ENCODE measurements at regions not wholly inside any gene's neighbourhood (a gene's known extent, or its start where the extent isn't known, plus 50 kb on each side); places are given as distances from the start of the nearest gene placed in this dataset.

DNA sequence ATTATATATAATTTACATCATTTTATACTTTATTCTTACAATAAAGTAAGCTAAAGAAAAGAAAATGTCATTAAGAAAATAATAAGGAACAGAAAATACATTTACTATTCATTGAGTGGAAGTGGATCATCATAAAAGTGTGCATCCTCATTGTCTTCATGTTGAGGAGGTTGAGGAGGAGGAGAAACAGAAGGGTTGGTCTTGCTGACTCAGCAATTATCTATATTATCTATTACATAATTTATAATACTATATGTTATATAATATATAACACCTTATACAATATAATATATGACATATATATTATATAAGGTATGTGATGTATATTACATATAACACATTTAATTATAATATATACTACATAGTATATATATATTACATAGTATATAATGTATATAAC lies 558.5 kb upstream of the AMELY start:
- TF ChIP-seq, protein P1, sequence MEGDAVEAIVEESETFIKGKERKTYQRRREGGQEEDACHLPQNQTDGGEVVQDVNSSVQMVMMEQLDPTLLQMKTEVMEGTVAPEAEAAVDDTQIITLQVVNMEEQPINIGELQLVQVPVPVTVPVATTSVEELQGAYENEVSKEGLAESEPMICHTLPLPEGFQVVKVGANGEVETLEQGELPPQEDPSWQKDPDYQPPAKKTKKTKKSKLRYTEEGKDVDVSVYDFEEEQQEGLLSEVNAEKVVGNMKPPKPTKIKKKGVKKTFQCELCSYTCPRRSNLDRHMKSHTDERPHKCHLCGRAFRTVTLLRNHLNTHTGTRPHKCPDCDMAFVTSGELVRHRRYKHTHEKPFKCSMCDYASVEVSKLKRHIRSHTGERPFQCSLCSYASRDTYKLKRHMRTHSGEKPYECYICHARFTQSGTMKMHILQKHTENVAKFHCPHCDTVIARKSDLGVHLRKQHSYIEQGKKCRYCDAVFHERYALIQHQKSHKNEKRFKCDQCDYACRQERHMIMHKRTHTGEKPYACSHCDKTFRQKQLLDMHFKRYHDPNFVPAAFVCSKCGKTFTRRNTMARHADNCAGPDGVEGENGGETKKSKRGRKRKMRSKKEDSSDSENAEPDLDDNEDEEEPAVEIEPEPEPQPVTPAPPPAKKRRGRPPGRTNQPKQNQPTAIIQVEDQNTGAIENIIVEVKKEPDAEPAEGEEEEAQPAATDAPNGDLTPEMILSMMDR (IDR thresholded peaks at IDR 0.05), result no peak
- TF ChIP-seq POLR2A (IDR thresholded peaks at IDR 0.05), result no peak
